ENCODE measurements at regions not wholly inside any gene's neighbourhood (a gene's known extent, or its start where the extent isn't known, plus 50 kb on each side); places are given as distances from the start of the nearest gene placed in this dataset.

DNA sequence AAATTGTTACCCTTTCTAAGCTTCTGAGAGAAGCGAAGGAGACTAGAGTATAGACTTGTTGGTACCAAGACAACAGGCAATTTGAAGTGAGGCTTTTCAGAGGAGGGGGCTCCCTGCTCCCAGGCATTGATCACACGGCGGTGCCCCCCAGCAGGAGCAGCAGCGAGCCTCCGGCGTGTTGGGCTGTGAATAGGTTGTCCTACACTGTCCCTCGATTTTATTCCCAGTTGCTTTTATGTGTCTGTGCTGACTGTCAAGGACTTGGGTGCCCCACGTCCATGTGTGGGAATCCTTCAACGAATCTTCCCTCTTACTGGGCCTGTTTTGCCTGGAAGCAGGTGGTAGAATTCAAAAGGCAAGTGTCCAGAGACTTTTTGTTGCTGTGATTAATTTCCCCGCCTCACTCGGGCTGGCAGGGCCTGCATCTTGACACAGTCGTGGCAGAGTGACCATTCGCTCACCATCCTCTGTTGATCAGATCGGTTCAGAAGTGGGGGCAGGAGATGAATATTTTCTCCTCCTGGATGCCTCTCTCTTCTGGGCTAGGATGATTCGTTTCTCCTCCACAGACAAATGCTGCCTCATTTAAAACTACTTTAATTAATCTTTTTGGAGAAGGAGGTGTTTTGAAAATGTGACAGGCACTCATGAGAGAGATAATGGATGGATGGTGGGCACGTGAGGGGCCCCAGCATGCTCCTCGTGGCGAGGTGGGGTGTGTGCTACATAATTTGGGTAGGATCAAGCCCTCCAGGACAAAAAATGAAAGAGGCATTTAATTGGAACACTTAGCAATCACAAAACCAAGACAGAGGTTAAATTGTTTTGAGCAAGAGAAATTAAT is 77.6 kb downstream of the SMIM21 start:
- no peak for TF ChIP-seq POLR2A (IDR thresholded peaks at IDR 0.05)
- TF ChIP-seq, protein P1, sequence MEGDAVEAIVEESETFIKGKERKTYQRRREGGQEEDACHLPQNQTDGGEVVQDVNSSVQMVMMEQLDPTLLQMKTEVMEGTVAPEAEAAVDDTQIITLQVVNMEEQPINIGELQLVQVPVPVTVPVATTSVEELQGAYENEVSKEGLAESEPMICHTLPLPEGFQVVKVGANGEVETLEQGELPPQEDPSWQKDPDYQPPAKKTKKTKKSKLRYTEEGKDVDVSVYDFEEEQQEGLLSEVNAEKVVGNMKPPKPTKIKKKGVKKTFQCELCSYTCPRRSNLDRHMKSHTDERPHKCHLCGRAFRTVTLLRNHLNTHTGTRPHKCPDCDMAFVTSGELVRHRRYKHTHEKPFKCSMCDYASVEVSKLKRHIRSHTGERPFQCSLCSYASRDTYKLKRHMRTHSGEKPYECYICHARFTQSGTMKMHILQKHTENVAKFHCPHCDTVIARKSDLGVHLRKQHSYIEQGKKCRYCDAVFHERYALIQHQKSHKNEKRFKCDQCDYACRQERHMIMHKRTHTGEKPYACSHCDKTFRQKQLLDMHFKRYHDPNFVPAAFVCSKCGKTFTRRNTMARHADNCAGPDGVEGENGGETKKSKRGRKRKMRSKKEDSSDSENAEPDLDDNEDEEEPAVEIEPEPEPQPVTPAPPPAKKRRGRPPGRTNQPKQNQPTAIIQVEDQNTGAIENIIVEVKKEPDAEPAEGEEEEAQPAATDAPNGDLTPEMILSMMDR (IDR thresholded peaks at IDR 0.05), result no peak

Measured in Peyer's patch (tissue), 4 donors.